ENCODE measurements at regions not wholly inside any gene's neighbourhood (a gene's known extent, or its start where the extent isn't known, plus 50 kb on each side); places are given as distances from the start of the nearest gene placed in this dataset.
A peak's percentile ranks its signal among the peaks of the same experiment; 100 is the strongest.

GRCh38 chrX:126342859-126343258 lies 176.8 kb upstream of the DCAF12L2 start:
- no peak for TF ChIP-seq POLR2A (IDR thresholded peaks at IDR 0.05)
- TF ChIP-seq POLR2AphosphoS5 (IDR thresholded peaks at IDR 0.05), result no peak
- TF ChIP-seq, protein P1, sequence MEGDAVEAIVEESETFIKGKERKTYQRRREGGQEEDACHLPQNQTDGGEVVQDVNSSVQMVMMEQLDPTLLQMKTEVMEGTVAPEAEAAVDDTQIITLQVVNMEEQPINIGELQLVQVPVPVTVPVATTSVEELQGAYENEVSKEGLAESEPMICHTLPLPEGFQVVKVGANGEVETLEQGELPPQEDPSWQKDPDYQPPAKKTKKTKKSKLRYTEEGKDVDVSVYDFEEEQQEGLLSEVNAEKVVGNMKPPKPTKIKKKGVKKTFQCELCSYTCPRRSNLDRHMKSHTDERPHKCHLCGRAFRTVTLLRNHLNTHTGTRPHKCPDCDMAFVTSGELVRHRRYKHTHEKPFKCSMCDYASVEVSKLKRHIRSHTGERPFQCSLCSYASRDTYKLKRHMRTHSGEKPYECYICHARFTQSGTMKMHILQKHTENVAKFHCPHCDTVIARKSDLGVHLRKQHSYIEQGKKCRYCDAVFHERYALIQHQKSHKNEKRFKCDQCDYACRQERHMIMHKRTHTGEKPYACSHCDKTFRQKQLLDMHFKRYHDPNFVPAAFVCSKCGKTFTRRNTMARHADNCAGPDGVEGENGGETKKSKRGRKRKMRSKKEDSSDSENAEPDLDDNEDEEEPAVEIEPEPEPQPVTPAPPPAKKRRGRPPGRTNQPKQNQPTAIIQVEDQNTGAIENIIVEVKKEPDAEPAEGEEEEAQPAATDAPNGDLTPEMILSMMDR (IDR thresholded peaks at IDR 0.05), result no peak
- no peak for TF ChIP-seq EP300 (IDR thresholded peaks at IDR 0.05)
- H3K36me3 ChIP-seq, result no peaks in the 10 kb centered on the region
- no peak overlapping the region for H3K27ac ChIP-seq
- peaks cover 0 to 5% (median 0%) of the 10 kb centered on the region in 4 donors for H3K4me1 ChIP-seq
- DNase-seq, result peak in 1 of 2 donors; percentile 69
- no peaks in the 10 kb centered on the region for H3K9me3 ChIP-seq
- intact Hi-C loops (cut with DNase I; ENCODE audit: low total_unique reads), result no loop called here
- H3K27me3 ChIP-seq, result no peaks in the 10 kb centered on the region
- no peak overlapping the region for H3K4me3 ChIP-seq

DNA sequence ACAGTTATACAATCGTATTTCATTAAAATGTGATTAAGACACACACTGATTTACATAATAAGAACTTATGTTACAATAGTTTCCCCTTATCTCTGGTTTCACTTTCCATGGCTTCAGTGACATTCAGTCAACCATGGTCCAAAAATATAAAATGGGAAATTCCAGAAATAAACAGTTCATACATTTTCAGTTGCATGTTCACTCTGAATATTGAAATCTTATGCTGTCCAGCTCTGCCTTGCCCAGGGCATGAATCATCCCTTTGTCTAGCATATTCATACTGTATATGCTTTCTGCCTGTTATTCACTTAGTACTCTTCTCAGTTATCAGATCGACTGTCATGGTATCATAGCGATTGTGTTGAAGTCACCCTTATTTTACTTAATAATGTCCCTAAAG lies 173.8 kb upstream of the DCAF12L2 start:
- no peak overlapping the region for H3K4me3 ChIP-seq
- WGBS, 5 donors, result 66 to 80% (median 72%) methylated on average over 3 of the region's 3 CpGs
- intact Hi-C loops (cut with DNase I; ENCODE audit: low total_unique reads), result no loop called here
- no peaks in the 10 kb centered on the region for H3K36me3 ChIP-seq
- H3K27ac ChIP-seq, result no peak overlapping the region
- H3K9me3 ChIP-seq, result no peaks in the 10 kb centered on the region
- TF ChIP-seq EP300 (IDR thresholded peaks at IDR 0.05), result no peak
- no peak for TF ChIP-seq POLR2AphosphoS5 (IDR thresholded peaks at IDR 0.05)
- TF ChIP-seq, protein P1 (IDR thresholded peaks at IDR 0.05), result no peak
- TF ChIP-seq POLR2A (IDR thresholded peaks at IDR 0.05), result no peak
- no peaks in the 10 kb centered on the region for H3K27me3 ChIP-seq
- H3K4me1 ChIP-seq, result peaks cover 0 to 5% (median 0%) of the 10 kb centered on the region in 4 donors
- no peak for DNase-seq

DNA sequence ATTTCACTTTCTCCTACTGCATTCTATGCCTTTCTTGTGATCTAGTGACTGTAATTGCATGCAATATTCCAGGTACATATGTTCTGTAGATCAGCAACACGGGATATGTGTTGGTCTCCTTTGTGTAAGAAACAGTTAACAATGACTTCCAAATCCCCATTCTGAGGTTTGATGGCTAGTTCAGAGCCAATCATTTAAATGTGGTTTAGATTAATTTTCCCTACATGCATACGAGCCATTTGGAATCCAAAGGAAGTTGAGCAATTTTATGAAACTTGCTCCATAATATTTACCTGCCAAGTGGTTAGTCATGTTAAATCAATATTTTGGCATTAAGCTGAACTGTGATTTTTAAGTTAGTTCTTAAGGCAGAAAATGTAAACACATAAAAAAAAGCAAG lies 172.8 kb upstream of the DCAF12L2 start:
- H3K27ac ChIP-seq, result no peak overlapping the region
- intact Hi-C loops (cut with DNase I; ENCODE audit: low total_unique reads), result no loop called here
- H3K9me3 ChIP-seq, result no peaks in the 10 kb centered on the region
- H3K27me3 ChIP-seq, result no peaks in the 10 kb centered on the region
- H3K4me1 ChIP-seq, result peaks cover 0 to 5% (median 0%) of the 10 kb centered on the region in 4 donors
- no peak overlapping the region for H3K4me3 ChIP-seq
- no peak for TF ChIP-seq POLR2AphosphoS5 (IDR thresholded peaks at IDR 0.05)
- no peak for TF ChIP-seq EP300 (IDR thresholded peaks at IDR 0.05)
- TF ChIP-seq, protein P1 (IDR thresholded peaks at IDR 0.05), result no peak
- no peak for TF ChIP-seq POLR2A (IDR thresholded peaks at IDR 0.05)
- DNase-seq, result no peak
- H3K36me3 ChIP-seq, result no peaks in the 10 kb centered on the region
- WGBS, 5 donors, result 38 to 46% (median 39%) methylated on average over 2 of the region's 2 CpGs

DNA sequence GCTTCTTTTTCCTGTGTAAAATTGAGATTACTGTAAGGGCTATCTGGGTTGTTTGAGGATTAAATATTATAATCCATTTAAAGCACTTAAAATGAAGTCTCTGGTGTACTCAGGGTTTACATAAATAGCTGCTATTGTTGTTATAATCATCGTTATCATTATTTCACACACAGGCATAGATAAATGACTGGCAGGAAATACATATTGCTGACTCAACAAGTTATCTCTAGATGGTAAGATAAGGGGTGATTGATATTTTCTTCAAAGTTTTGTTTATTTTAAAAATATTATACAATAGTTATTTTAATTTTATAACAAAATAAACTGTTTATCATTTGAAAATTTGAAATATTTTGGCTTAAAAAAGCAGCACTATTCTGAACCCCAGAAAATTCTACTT lies 134.3 kb upstream of the DCAF12L2 start:
- peaks cover 0 to 7% (median 3%) of the 10 kb centered on the region in 4 donors for H3K9me3 ChIP-seq
- H3K36me3 ChIP-seq, result no peaks in the 10 kb centered on the region
- no peak overlapping the region for H3K27ac ChIP-seq
- no peak for DNase-seq
- no peaks in the 10 kb centered on the region for H3K4me1 ChIP-seq
- WGBS, 5 donors, result 23 to 67% (median 49%) methylated on average over 1 of the region's 1 CpG
- intact Hi-C loops (cut with DNase I; ENCODE audit: low total_unique reads), result no loop called here
- no peaks in the 10 kb centered on the region for H3K27me3 ChIP-seq
- no peak overlapping the region for H3K4me3 ChIP-seq
- TF ChIP-seq POLR2A (IDR thresholded peaks at IDR 0.05), result no peak
- TF ChIP-seq, protein P1 (IDR thresholded peaks at IDR 0.05), result no peak
- no peak for TF ChIP-seq EP300 (IDR thresholded peaks at IDR 0.05)
- TF ChIP-seq POLR2AphosphoS5 (IDR thresholded peaks at IDR 0.05), result no peak

Data from stomach (tissue), 8 donors.